B cell (primary cell): ENCODE measurements at regions not wholly inside any gene's neighbourhood (a gene's known extent, or its start where the extent isn't known, plus 50 kb on each side); places are given as distances from the start of the nearest gene placed in this dataset.
"Not testable (repeated sequence)": the region's sequence is repeated elsewhere in the genome, so short reads cannot be mapped to it uniquely, and the experiment has no call there.

Source experiments
- ATAC-seq: fragments of 200-7000 bp; cut with Tn5 transposase; one replicate; pipeline ENCODE4 v1.10.0; 2021; ENCODE audit warnings: low read depth, mild to moderate bottlenecking, moderate number of reproducible peaks, moderate library complexity
- CTCF ChIA-PET: fragments of 350-600 bp; sonication (Branson Sonifier 250); formaldehyde crosslinking; loops from one replicate; lab custom pipeline; 2021; ENCODE audit warnings: antibody characterized with exemption, inconsistent platforms; lab: Charles Lee
- POLR2A ChIA-PET: fragments of 350-600 bp; sonication (Branson Sonifier 250); formaldehyde crosslinking; loops from one replicate; lab custom pipeline; 2021; ENCODE audit warnings: antibody characterized with exemption; lab: Charles Lee
- DNase-seq: peaks from one replicate; pipeline ENCODE4 v3.0.0; 2013
- H2AFZ ChIP-seq: 2 replicates; pipeline ENCODE4 v1.6.1; 2012; ENCODE audit warnings: mild to moderate bottlenecking, low read depth, low read length; ENCODE audit not compliant: insufficient read depth, poor library complexity, severe bottlenecking
- H3K27ac ChIP-seq, 2 donors: 1 replicate in 1 of 2; 2 replicates in 1 of 2; pipeline ENCODE4 v1.5.1; 2012 to 2013; ENCODE audit warnings: low read length in 2 of 2, mild to moderate bottlenecking in 2 of 2, moderate library complexity in 1 of 2
- H3K27me3 ChIP-seq, 4 experiments: fragments of 200-600 bp in 1 of 4; sonication (generic) in 1 of 4; replicated peaks in 1 of 4; 1 replicate in 2 of 4; 2 replicates in 2 of 4; pipeline versions ENCODE4 v1.6.1 to v1.7.0; 2013 to 2016; ENCODE audit warnings: low read length in 3 of 4, mild to moderate bottlenecking in 2 of 4, mixed read lengths in 1 of 4, moderate library complexity in 1 of 4; ENCODE audit not compliant: insufficient read depth in 4 of 4, control insufficient read depth in 3 of 4; ENCODE audit errors: control extremely low read depth in 1 of 4
- H3K36me3 ChIP-seq, 2 experiments: replicated peaks in 1 of 2; 1 replicate in 1 of 2; 2 replicates in 1 of 2; pipeline versions ENCODE4 v1.6.1 to v1.7.1; 2013; ENCODE audit warnings: low read length in 1 of 2; ENCODE audit not compliant: insufficient read depth in 2 of 2, control insufficient read depth in 1 of 2; ENCODE audit errors: control extremely low read depth in 1 of 2, extremely low read depth in 1 of 2
- H3K4me1 ChIP-seq, 2 donors: fragments of 200-600 bp in 1 of 2; sonication (generic) in 1 of 2; 1 replicate in 1 of 2; 2 replicates in 1 of 2; pipeline versions ENCODE4 v1.5.1 to v1.6.1; 2013 to 2017; ENCODE audit warnings: low read length in 2 of 2; ENCODE audit not compliant: control insufficient read depth in 2 of 2, insufficient read depth in 2 of 2
- H3K4me2 ChIP-seq: replicated peaks from 2 replicates; pipeline ENCODE3; 2012; ENCODE audit warnings: mild to moderate bottlenecking, low read depth, low read length; ENCODE audit not compliant: poor library complexity, severe bottlenecking
- H3K4me3 ChIP-seq, 5 experiments: fragments of 200-600 bp in 1 of 5; sonication (generic) in 1 of 5; 1 replicate in 3 of 5; 2 replicates in 2 of 5; pipeline versions ENCODE4 v1.5.1 to v1.7.0; 2011 to 2016; ENCODE audit warnings: low read length in 4 of 5, mild to moderate bottlenecking in 4 of 5, low read depth in 2 of 5, control low read depth in 1 of 5, moderate library complexity in 1 of 5; ENCODE audit not compliant: insufficient read depth in 1 of 5; ENCODE audit errors: control extremely low read depth in 1 of 5, extremely low read depth in 1 of 5
- H3K79me2 ChIP-seq: fragments of 200-600 bp; sonication (generic); one replicate; pipeline ENCODE4 v1.6.0; 2016; ENCODE audit warnings: low read length; ENCODE audit not compliant: control insufficient read depth, insufficient read depth
- H3K9ac ChIP-seq: fragments of 200-600 bp; sonication (generic); 2 replicates; pipeline ENCODE4 v1.6.1; 2017; ENCODE audit warnings: mild to moderate bottlenecking, low read length, moderate library complexity
- H3K9me3 ChIP-seq, 3 donors: one replicate each; pipeline versions ENCODE4 v1.6.1 to v1.7.1; 2013; ENCODE audit warnings: low read length in 2 of 3; ENCODE audit not compliant: control insufficient read depth in 2 of 3, insufficient read depth in 1 of 3; ENCODE audit errors: control extremely low read depth in 1 of 3
- H4K20me1 ChIP-seq: 2 replicates; pipeline ENCODE4 v1.6.0; 2012; ENCODE audit warnings: mild to moderate bottlenecking, low read length; ENCODE audit not compliant: insufficient read depth, control insufficient read depth, poor library complexity, severe bottlenecking
- H3K27ac Mint-ChIP-seq: one replicate; pipeline ENCODE4 v1.8.0; 2021; ENCODE audit warnings: mixed read lengths
- H3K27me3 Mint-ChIP-seq: one replicate; pipeline ENCODE4 v1.8.0; 2021; ENCODE audit warnings: mixed read lengths
- H3K4me1 Mint-ChIP-seq: one replicate; pipeline ENCODE4 v1.8.0; 2021; ENCODE audit warnings: mixed read lengths
- H3K4me3 Mint-ChIP-seq: one replicate; pipeline ENCODE4 v1.8.0; 2021; ENCODE audit warnings: mixed read lengths
- H3K9me3 Mint-ChIP-seq: one replicate; pipeline ENCODE4 v1.8.0; 2022; ENCODE audit warnings: mixed read lengths; ENCODE audit not compliant: insufficient read depth
- EZH2 ChIP-seq: IDR thresholded peaks from 2 replicates; pipeline ENCODE4 v1.6.1; 2012; ENCODE audit warnings: borderline replicate concordance, low read depth, mild to moderate bottlenecking, moderate library complexity, low read length; ENCODE audit not compliant: insufficient read depth, poor library complexity, severe bottlenecking
- WGBS: methylation state at CpG from one replicate; pipeline ENCODE4 v1.1.5; 2013; ENCODE audit warnings: missing lambda C conversion rate; ENCODE audit not compliant: insufficient coverage; 5-methylcytosine and 5-hydroxymethylcytosine counted together
- intact Hi-C: fragments of 100-400 bp; cut with micrococcal nuclease; formaldehyde crosslinking; loops from one replicate; pipeline ENCODE4 v1.10.0; 2022
- TF ChIP-seq, protein P1 (sequence below): fragments of 200-600 bp; IDR thresholded peaks from one replicate; pipeline ENCODE4 v1.8.0; 2022; ENCODE audit warnings: antibody characterized with exemption, mild to moderate bottlenecking

DNA sequence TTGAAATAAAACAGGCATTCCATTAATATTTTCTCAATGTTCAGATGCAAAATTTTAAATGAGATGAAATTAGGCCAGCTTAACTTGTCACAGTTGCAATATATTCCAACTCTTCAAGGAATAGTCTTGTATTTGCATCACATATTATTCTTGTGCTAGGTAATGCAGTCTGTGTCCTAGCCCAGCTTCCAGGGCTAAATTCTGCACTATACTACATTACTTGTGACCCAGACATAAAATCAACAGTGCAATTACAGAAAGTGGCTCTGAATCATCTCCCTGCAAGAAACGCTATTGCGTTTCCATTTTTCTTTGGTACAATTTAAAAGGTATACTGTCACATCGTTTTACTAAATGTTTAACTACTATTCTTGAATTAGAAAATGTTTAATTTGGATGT lies 399.2 kb downstream of the TENT5A start:
- Histone ChIP-seq H3K27me3 (no peaks in the 10 kb centered on the region), H2AFZ (no peak overlapping the region), H3K4me2 (no peak overlapping the region), H3K27ac (no peak overlapping the region), H3K9me3 (no peaks in the 10 kb centered on the region), H3K9ac (no peak overlapping the region), H4K20me1 (no peaks in the 10 kb centered on the region), H3K79me2 (no peaks in the 10 kb centered on the region), H3K4me1 (no peaks in the 10 kb centered on the region), H3K4me3 (no peak overlapping the region), H3K36me3 (no peaks in the 10 kb centered on the region)
- Mint-ChIP-seq H3K9me3 (peaks cover 3% of the 10 kb centered on the region), H3K27ac (no peak overlapping the region), H3K4me3 (no peak overlapping the region), H3K4me1 (no peaks in the 10 kb centered on the region), H3K27me3 (no peaks in the 10 kb centered on the region)
- ATAC-seq (no peak), DNase-seq (no peak)
- no peak for TF ChIP-seq EZH2
- TF ChIP-seq, protein P1, sequence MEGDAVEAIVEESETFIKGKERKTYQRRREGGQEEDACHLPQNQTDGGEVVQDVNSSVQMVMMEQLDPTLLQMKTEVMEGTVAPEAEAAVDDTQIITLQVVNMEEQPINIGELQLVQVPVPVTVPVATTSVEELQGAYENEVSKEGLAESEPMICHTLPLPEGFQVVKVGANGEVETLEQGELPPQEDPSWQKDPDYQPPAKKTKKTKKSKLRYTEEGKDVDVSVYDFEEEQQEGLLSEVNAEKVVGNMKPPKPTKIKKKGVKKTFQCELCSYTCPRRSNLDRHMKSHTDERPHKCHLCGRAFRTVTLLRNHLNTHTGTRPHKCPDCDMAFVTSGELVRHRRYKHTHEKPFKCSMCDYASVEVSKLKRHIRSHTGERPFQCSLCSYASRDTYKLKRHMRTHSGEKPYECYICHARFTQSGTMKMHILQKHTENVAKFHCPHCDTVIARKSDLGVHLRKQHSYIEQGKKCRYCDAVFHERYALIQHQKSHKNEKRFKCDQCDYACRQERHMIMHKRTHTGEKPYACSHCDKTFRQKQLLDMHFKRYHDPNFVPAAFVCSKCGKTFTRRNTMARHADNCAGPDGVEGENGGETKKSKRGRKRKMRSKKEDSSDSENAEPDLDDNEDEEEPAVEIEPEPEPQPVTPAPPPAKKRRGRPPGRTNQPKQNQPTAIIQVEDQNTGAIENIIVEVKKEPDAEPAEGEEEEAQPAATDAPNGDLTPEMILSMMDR = no peak
- intact Hi-C loops = no loop called here
- POLR2A ChIA-PET = no interaction called here
- no CpG with 5 or more reads among the region's 3 CpGs for WGBS
- CTCF ChIA-PET = no interaction called here

DNA sequence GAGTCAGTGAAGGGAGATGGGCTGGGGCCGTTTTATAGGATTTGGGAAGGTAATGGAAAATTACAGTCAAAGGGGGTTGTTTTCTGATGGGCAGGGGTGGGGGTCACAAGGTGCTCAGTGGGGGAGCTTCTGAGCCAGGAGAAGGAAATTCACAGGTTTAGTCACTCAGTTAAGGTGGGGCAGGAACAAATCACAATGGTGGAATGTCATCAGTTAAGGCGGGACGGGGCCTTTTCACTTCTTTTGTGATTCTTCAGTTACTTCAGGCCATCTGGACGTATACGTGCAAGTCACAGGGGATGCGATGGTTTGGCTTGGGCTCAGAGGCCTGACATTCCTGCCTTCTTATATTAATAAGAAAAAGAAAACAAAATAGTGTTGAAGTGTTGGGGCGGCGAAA lies 408.5 kb downstream of the TENT5A start:
- 86% methylated on average over 3 of the region's 8 CpGs for WGBS
- H3K9ac ChIP-seq, H3K27ac Mint-ChIP-seq, POLR2A ChIA-PET, DNase-seq, H3K27me3 ChIP-seq, H2AFZ ChIP-seq, intact Hi-C loops, H3K9me3 ChIP-seq, ATAC-seq, H3K4me1 ChIP-seq, H3K27me3 Mint-ChIP-seq, CTCF ChIA-PET, H3K9me3 Mint-ChIP-seq, H3K4me3 ChIP-seq, H3K4me1 Mint-ChIP-seq, H3K4me2 ChIP-seq, H3K27ac ChIP-seq, H3K36me3 ChIP-seq, H4K20me1 ChIP-seq, H3K4me3 Mint-ChIP-seq, H3K79me2 ChIP-seq: not testable (repeated sequence)
